ENCODE measurements at regions not wholly inside any gene's neighbourhood (a gene's known extent, or its start where the extent isn't known, plus 50 kb on each side); places are given as distances from the start of the nearest gene placed in this dataset.

DNA sequence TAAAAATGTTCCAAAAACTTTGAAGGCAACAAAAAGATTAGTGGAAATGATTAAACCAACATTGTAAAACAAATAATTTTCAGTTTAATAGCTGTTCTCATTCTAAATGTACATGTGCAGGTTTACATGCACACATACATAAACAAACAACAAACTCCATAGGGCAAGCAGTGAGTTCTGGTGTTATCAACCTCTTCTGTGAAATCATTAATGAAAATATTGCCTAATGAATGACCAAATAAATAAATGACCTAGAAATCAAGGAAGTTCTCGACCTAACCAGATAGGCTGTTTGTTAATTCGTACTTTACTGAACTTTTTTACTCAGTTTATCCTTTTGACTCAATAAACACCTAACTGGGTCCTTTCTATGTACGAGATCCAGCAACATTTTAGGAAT, 165.5 kb upstream of the RORB start:
- TF ChIP-seq, protein P1, sequence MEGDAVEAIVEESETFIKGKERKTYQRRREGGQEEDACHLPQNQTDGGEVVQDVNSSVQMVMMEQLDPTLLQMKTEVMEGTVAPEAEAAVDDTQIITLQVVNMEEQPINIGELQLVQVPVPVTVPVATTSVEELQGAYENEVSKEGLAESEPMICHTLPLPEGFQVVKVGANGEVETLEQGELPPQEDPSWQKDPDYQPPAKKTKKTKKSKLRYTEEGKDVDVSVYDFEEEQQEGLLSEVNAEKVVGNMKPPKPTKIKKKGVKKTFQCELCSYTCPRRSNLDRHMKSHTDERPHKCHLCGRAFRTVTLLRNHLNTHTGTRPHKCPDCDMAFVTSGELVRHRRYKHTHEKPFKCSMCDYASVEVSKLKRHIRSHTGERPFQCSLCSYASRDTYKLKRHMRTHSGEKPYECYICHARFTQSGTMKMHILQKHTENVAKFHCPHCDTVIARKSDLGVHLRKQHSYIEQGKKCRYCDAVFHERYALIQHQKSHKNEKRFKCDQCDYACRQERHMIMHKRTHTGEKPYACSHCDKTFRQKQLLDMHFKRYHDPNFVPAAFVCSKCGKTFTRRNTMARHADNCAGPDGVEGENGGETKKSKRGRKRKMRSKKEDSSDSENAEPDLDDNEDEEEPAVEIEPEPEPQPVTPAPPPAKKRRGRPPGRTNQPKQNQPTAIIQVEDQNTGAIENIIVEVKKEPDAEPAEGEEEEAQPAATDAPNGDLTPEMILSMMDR (IDR thresholded peaks at IDR 0.05), result no peak
- TF ChIP-seq POLR2A (IDR thresholded peaks at IDR 0.05), result no peak
